K562 (cell line): ENCODE measurements at regions not wholly inside any gene's neighbourhood (a gene's known extent, or its start where the extent isn't known, plus 50 kb on each side); places are given as distances from the start of the nearest gene placed in this dataset.
A peak's percentile ranks its signal among the peaks of the same experiment; 100 is the strongest.

Experiments used
- CHD2 ChIP-seq: IDR thresholded peaks from 2 replicates; pipeline ENCODE4 v1.6.1; 2011; ENCODE audit warnings: low read depth, low read length
- EGR1 ChIP-seq: fragments of 450-650 bp; conservative IDR thresholded peaks from 2 replicates; pipeline ENCODE4 v1.6.1; 2017; ENCODE audit warnings: mild to moderate bottlenecking
- FUS ChIP-seq: fragments of 200-400 bp; formaldehyde crosslinking; optimal IDR thresholded peaks from 2 replicates; pipeline ENCODE3; 2017; ENCODE audit warnings: low read depth, low read length
- GABPA ChIP-seq: fragments of 200-800 bp; sonication (Bioruptor generic); conservative IDR thresholded peaks from 2 replicates; pipeline ENCODE4 v1.6.1; 2016; ENCODE audit warnings: low read depth, missing genetic modification characterization, missing compliant biosample characterization
- MYC ChIP-seq, 2 experiments: fragments of 250-450 bp in 1 of 2; sonication (Bioruptor Pico) in 1 of 2; IDR thresholded peaks; 2 replicates each; pipeline versions ENCODE4 v1.5.1 to v1.6.1; 2012 to 2021; ENCODE audit warnings: low read depth in 2 of 2, borderline replicate concordance in 1 of 2, improper control_type of control experiment in 1 of 2, low read length in 1 of 2, mild to moderate bottlenecking in 1 of 2, moderate library complexity in 1 of 2
- PRMT5 ChIP-seq: sonication (generic); formaldehyde crosslinking; IDR thresholded peaks from 2 replicates; pipeline ENCODE4 v1.5.0; 2020; ENCODE audit warnings: missing genetic modification reagents
- PYGO2 ChIP-seq: fragments of 450-650 bp; IDR thresholded peaks from 2 replicates; pipeline ENCODE4 v1.6.1; 2016; ENCODE audit warnings: mild to moderate bottlenecking, missing genetic modification characterization, moderate library complexity, missing compliant biosample characterization
- SAFB2 ChIP-seq: fragments of 200-400 bp; formaldehyde crosslinking; IDR thresholded peaks from 2 replicates; pipeline ENCODE4 v1.6.1; 2018; ENCODE audit warnings: borderline replicate concordance, low read length, low read depth, moderate library complexity; ENCODE audit not compliant: severe bottlenecking
- SMARCA5 ChIP-seq: fragments of 450-650 bp; IDR thresholded peaks from 2 replicates; pipeline ENCODE4 v1.6.1; 2016
- SOX6 ChIP-seq: fragments of 450-650 bp; IDR thresholded peaks from 2 replicates; pipeline ENCODE4 v1.6.1; 2014; ENCODE audit warnings: mild to moderate bottlenecking
- TAF9B ChIP-seq: fragments of 450-650 bp; IDR thresholded peaks from 2 replicates; pipeline ENCODE4 v1.6.1; 2018; ENCODE audit warnings: mild to moderate bottlenecking; ENCODE audit not compliant: partially characterized antibody
- ZNF140 ChIP-seq: fragments of 250-450 bp; sonication (Bioruptor Pico); IDR thresholded peaks from 2 replicates; pipeline ENCODE4 v1.8.0; 2021; ENCODE audit warnings: moderate library complexity, mild to moderate bottlenecking, inconsistent platforms
- ZNF217 ChIP-seq: sonication (generic); formaldehyde crosslinking; IDR thresholded peaks from 2 replicates; pipeline ENCODE4 v1.8.0; 2022; ENCODE audit warnings: mild to moderate bottlenecking, missing genetic modification reagents
- ZNF384 ChIP-seq: IDR thresholded peaks from 2 replicates; pipeline ENCODE4 v1.6.1; 2012; ENCODE audit warnings: low read depth, low read length, improper control_type of control experiment
- ZNF76 ChIP-seq: fragments of 250-450 bp; sonication (Bioruptor Pico); IDR thresholded peaks from 2 replicates; pipeline ENCODE4 v1.4.0; 2020; ENCODE audit warnings: mild to moderate bottlenecking, moderate library complexity, borderline replicate concordance
- TF ChIP-seq, protein P1 (sequence below): sonication (generic); formaldehyde crosslinking; IDR thresholded peaks from 2 replicates; pipeline ENCODE4 v1.9.0; 2022; ENCODE audit warnings: mild to moderate bottlenecking, missing genetic modification reagents
- TF ChIP-seq, protein P2 (sequence below): fragments of 450-650 bp; IDR thresholded peaks from 2 replicates; pipeline ENCODE4 v1.6.1; 2016
- TF ChIP-seq, protein P3 (sequence below), 2 experiments: fragments of 450-650 bp; IDR thresholded peaks; 2 replicates each; pipeline ENCODE4 v1.6.1; 2018; ENCODE audit warnings: mild to moderate bottlenecking in 2 of 2, low read depth in 1 of 2; ENCODE audit not compliant: partially characterized antibody in 2 of 2
- TF ChIP-seq, protein P4 (sequence below), 2 experiments: fragments of 450-650 bp; IDR thresholded peaks; 2 replicates each; pipeline ENCODE4 v1.6.1; 2016
- TF ChIP-seq, protein P5 (sequence below): fragments of 450-650 bp; formaldehyde crosslinking; IDR thresholded peaks from 2 replicates; pipeline ENCODE4 v1.4.0; 2020; ENCODE audit warnings: mild to moderate bottlenecking, moderate library complexity

DNA sequence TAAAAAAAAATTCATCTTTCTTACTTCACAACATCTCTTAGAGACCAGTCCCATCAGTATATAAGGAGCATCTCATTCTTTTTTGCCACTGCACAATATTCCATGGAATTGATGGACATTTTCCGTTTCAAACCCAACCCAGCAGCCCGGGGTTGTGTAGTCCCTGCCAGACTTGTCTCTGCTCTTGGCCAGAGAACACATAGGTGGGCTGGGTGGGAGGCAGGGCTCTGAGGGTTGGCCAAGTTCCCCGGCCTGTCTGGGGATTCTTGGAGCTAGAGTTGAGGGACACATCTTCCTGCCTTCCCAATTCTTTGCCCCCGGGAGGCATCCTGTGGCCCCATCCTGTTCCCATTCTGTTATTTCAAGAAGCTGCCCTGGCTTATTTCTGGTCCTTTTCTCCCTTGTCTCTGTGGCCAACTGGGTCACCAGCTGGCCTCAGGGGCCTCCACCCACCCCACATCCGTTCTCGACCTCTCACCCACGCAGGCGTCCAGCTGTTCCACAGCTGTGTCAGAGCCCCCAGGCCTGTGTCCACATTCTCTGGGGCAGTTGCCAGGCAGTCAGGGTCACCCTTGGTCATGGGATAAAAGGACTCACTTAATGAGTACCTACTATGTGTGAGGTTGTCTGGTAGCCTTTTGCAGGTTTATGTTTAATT lies 52.0 kb upstream of the CCDC63 start (continued):
- peak; percentile 44 for TF ChIP-seq TAF9B
- no peak for TF ChIP-seq MYC (IDR thresholded peaks at IDR 0.05; ENCODE audit: low read depth, low read length)
- no peak for TF ChIP-seq MYC (CRISPR knock-in tag; IDR thresholded peaks at IDR 0.05; ENCODE audit: borderline replicate concordance, low read depth)
- TF ChIP-seq, protein P1, sequence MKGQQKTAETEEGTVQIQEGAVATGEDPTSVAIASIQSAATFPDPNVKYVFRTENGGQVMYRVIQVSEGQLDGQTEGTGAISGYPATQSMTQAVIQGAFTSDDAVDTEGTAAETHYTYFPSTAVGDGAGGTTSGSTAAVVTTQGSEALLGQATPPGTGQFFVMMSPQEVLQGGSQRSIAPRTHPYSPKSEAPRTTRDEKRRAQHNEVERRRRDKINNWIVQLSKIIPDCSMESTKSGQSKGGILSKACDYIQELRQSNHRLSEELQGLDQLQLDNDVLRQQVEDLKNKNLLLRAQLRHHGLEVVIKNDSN (CRISPR knock-in tag), result no peak
- no peak for TF ChIP-seq PRMT5 (CRISPR knock-in tag)
- TF ChIP-seq EGR1, result peak; percentile 88
- no peak for TF ChIP-seq GABPA
- TF ChIP-seq ZNF140, result no peak
- TF ChIP-seq ZNF76 (CRISPR knock-in tag), result no peak
- TF ChIP-seq, protein P2, sequence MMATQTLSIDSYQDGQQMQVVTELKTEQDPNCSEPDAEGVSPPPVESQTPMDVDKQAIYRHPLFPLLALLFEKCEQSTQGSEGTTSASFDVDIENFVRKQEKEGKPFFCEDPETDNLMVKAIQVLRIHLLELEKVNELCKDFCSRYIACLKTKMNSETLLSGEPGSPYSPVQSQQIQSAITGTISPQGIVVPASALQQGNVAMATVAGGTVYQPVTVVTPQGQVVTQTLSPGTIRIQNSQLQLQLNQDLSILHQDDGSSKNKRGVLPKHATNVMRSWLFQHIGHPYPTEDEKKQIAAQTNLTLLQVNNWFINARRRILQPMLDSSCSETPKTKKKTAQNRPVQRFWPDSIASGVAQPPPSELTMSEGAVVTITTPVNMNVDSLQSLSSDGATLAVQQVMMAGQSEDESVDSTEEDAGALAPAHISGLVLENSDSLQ, result no peak
- TF ChIP-seq, protein P3, sequence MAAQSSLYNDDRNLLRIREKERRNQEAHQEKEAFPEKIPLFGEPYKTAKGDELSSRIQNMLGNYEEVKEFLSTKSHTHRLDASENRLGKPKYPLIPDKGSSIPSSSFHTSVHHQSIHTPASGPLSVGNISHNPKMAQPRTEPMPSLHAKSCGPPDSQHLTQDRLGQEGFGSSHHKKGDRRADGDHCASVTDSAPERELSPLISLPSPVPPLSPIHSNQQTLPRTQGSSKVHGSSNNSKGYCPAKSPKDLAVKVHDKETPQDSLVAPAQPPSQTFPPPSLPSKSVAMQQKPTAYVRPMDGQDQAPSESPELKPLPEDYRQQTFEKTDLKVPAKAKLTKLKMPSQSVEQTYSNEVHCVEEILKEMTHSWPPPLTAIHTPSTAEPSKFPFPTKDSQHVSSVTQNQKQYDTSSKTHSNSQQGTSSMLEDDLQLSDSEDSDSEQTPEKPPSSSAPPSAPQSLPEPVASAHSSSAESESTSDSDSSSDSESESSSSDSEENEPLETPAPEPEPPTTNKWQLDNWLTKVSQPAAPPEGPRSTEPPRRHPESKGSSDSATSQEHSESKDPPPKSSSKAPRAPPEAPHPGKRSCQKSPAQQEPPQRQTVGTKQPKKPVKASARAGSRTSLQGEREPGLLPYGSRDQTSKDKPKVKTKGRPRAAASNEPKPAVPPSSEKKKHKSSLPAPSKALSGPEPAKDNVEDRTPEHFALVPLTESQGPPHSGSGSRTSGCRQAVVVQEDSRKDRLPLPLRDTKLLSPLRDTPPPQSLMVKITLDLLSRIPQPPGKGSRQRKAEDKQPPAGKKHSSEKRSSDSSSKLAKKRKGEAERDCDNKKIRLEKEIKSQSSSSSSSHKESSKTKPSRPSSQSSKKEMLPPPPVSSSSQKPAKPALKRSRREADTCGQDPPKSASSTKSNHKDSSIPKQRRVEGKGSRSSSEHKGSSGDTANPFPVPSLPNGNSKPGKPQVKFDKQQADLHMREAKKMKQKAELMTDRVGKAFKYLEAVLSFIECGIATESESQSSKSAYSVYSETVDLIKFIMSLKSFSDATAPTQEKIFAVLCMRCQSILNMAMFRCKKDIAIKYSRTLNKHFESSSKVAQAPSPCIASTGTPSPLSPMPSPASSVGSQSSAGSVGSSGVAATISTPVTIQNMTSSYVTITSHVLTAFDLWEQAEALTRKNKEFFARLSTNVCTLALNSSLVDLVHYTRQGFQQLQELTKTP (IDR thresholded peaks at IDR 0.05; ENCODE audit: low read depth in 1 of 2, partially characterized antibody in 2 of 2), result no peak
- TF ChIP-seq CHD2, result no peak
- no peak for TF ChIP-seq FUS
- TF ChIP-seq ZNF217, result no peak
- no peak for TF ChIP-seq ZNF384
- TF ChIP-seq, protein P4, sequence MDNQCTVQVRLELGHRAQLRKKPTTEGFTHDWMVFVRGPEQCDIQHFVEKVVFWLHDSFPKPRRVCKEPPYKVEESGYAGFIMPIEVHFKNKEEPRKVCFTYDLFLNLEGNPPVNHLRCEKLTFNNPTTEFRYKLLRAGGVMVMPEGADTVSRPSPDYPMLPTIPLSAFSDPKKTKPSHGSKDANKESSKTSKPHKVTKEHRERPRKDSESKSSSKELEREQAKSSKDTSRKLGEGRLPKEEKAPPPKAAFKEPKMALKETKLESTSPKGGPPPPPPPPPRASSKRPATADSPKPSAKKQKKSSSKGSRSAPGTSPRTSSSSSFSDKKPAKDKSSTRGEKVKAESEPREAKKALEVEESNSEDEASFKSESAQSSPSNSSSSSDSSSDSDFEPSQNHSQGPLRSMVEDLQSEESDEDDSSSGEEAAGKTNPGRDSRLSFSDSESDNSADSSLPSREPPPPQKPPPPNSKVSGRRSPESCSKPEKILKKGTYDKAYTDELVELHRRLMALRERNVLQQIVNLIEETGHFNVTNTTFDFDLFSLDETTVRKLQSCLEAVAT (IDR thresholded peaks at IDR 0.05), result no peak
- no peak for TF ChIP-seq SOX6
- TF ChIP-seq, protein P5, sequence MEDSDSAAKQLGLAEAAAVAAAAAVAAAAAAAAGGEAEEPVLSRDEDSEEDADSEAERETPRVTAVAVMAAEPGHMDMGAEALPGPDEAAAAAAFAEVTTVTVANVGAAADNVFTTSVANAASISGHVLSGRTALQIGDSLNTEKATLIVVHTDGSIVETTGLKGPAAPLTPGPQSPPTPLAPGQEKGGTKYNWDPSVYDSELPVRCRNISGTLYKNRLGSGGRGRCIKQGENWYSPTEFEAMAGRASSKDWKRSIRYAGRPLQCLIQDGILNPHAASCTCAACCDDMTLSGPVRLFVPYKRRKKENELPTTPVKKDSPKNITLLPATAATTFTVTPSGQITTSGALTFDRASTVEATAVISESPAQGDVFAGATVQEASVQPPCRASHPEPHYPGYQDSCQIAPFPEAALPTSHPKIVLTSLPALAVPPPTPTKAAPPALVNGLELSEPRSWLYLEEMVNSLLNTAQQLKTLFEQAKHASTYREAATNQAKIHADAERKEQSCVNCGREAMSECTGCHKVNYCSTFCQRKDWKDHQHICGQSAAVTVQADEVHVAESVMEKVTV, result no peak
- TF ChIP-seq PYGO2 (tag), result no peak
- no peak for TF ChIP-seq SAFB2
- TF ChIP-seq SMARCA5, result no peak
